GM12872 (cell line): ENCODE measurements at regions not wholly inside any gene's neighbourhood (a gene's known extent, or its start where the extent isn't known, plus 50 kb on each side); places are given as distances from the start of the nearest gene placed in this dataset.

Experiments
- TF ChIP-seq, protein P1 (sequence below): IDR thresholded peaks from 3 replicates; pipeline ENCODE4 v1.5.1; 2011; ENCODE audit warnings: low read depth, mild to moderate bottlenecking, low read length, moderate library complexity; ENCODE audit not compliant: insufficient read depth

DNA sequence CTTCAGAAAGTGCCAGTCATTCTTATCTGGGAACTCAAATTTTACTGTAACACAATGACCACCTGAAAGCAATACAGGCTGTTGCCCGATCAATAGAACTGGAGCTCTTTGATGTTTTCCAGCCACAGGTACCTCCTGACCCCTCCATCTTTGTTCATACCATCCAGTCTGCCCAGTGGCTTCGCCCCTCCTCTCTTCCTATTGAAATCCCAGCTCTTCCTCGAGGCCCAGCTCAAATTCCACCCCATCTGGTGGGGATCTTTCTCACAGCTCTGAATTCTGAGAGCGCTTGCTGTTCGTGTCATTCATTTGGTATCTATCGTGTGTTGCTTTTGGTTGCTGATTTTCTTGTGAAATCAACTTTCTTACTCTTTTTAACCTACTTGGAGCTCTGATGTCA lies 87.9 kb upstream of the CNKSR3 start:
- TF ChIP-seq, protein P1, sequence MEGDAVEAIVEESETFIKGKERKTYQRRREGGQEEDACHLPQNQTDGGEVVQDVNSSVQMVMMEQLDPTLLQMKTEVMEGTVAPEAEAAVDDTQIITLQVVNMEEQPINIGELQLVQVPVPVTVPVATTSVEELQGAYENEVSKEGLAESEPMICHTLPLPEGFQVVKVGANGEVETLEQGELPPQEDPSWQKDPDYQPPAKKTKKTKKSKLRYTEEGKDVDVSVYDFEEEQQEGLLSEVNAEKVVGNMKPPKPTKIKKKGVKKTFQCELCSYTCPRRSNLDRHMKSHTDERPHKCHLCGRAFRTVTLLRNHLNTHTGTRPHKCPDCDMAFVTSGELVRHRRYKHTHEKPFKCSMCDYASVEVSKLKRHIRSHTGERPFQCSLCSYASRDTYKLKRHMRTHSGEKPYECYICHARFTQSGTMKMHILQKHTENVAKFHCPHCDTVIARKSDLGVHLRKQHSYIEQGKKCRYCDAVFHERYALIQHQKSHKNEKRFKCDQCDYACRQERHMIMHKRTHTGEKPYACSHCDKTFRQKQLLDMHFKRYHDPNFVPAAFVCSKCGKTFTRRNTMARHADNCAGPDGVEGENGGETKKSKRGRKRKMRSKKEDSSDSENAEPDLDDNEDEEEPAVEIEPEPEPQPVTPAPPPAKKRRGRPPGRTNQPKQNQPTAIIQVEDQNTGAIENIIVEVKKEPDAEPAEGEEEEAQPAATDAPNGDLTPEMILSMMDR: no peak

DNA sequence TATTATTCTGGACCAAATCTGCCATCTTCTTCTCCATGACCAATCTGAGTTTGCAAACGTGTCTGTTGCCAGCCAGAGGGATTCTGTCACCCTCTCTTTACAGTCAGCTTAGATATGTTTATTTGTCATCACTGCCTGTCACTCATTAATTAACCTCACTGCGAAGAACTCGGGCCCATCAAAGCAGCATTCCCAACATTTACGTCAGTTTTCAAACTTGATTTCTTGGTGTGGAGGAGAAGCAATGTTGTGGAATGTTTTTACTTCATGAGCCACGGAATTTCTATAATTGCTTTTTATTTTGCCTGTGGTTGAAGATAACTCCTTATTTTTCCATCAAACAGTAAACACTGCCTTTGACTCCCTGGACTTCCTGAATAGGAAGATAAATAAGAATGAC lies 91.8 kb upstream of the CNKSR3 start:
- TF ChIP-seq, protein P1: no peak

DNA sequence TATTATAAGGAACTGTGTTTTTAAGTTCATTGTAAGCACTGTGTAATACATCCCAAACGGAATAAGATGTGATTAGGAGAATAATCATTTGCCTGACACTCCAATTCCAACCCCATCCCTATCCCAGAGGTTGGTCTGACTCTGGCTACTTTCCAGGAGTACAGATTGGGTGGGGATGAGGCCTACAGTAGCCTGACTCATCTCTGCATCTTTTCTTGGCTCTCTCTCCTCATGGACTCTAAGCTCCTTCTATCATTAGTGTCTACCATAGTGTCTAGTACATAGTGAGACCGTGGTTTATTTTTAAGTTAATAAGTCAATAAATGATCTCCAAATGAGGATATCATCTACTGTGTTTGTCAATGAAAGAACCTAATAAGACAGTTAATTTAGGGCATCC lies 92.2 kb upstream of the CNKSR3 start:
- TF ChIP-seq, protein P1: no peak

DNA sequence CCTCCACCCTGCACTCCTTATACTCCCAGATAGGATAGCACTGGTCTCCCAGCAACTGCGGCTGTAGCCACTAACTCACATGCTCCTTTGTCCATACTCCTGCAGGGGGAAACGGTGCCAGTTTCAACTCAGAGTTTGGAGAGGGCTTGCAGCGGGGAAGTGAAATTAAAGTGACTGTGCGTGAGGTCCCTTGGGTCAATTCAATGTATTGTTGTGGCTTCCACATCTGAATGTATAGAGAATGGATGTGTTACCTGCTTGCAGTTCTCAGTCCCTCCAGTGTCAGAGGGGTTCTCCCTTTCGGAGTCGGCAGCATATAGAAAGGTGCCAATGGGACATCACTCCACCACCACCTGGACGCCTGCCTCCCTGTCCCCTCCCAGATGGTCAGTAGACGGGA lies 93.6 kb upstream of the CNKSR3 start:
- TF ChIP-seq, protein P1: no peak

DNA sequence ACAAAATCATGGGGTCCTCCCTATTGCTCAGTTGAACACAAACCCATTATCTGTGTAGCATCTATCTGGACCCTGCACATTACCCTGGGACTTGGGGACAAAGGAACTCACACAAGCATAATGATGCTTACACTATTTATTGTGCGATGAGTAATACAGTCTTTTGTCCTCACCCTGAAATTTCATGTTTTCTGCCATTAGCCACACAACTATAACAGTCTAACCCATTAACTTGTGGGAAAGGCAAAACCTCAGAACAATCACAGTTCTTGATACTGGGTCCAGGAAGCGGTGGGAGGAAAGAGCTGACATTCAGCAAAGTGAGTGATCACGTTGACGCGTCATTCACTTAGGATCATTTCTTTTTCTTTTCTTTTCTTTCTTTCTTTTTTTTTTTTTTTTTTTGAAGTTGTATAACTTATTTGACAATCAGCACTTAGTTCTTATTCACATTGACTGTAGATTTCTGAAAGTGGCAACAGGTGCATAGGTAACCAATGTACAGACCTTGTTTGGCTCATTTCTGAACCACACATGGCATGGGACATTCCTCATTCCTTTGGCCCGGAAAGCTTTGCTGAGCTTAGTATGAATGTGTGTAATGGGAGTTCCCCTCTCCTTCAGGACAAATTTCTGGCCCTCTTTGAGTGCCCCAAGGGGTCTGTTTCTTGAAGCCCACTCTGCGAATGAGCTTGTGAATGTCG lies 94.8 kb upstream of the CNKSR3 start:
- TF ChIP-seq, protein P1: no peak

DNA sequence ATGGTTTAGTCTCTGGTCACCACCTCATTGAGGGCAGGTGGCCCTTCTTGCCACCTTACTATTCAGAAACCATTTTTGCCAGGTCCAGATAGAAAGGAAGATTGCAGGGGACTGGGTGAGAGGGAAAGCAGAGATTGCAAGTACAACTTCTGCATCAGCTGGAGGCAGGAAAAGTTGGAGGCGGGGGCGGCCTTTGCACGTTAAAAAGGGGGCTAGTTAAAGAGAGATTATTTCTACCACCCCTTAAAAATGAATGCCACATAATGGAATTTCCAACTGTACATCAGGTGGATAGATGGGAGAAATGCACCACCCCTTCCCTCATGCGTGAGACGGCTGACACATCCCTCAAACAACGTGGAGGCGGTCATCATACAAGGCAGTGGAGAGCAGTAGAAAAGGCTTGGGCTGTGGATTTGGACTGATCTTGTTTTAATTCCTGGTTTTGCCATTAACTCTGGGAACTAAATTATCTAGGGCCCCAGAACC lies 95.4 kb upstream of the CNKSR3 start:
- TF ChIP-seq, protein P1: no peak

DNA sequence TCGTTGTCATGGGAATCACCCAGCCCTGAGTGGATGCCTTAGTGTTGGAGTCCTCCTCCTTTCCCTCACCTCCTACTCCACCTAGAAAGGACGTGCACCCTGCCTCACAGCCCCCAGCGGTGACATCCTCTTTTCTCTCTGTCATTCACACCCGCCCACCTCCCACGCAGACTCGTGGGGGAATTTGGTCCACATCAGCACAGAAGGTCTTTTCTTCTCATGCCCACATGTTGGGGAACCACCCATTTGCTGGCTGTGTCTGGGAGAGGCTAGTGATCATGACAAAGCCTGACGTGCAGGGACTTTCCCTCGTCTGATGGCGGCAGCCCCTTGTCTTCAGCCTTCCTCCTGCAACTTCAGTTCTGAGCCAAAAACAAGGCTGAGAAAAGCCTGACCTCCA lies 96.0 kb upstream of the CNKSR3 start:
- TF ChIP-seq, protein P1: no peak

DNA sequence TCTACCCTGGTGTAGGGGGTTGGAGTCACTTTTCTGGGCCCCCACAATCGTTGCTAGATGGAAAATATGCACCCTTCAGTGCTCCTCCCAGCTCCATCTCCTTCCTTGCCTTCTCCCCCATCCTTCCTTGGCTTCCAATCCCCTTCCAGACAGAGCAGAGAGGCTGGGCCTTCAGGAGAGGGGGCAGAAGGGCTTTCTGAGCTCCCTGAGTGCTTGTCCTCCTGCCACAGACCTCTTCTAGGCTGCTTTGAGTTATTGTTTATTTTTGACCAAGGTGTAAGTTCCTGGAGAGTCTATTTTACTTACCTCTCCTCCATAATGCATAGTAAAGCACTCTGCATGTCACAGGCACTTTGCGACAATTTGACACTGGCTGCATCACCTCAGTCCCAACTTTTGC lies 96.4 kb upstream of the CNKSR3 start:
- TF ChIP-seq, protein P1: no peak
